IPS-NIHi7 (cell line): ENCODE measurements at regions not wholly inside any gene's neighbourhood (a gene's known extent, or its start where the extent isn't known, plus 50 kb on each side); places are given as distances from the start of the nearest gene placed in this dataset.
"Not testable (repeated sequence)": the region's sequence is repeated elsewhere in the genome, so short reads cannot be mapped to it uniquely, and the experiment has no call there.

Experiments used
- DNase-seq: peaks from one replicate; pipeline ENCODE4 v3.0.0; 2012; ENCODE audit warnings: mixed read lengths; ENCODE audit errors: extremely low spot score

GRCh38 chr1:83474946-83475345 lies 524.0 kb downstream of the TTLL7 start:
- not testable (repeated sequence) for DNase-seq

- DNase-seq = not testable (repeated sequence)
Measured at GRCh38 chr1:83473986-83474385, 524.9 kb downstream of the TTLL7 start.

- DNase-seq = not testable (repeated sequence)
Measured at GRCh38 chr1:83472066-83472465, 526.9 kb downstream of the TTLL7 start.

DNA sequence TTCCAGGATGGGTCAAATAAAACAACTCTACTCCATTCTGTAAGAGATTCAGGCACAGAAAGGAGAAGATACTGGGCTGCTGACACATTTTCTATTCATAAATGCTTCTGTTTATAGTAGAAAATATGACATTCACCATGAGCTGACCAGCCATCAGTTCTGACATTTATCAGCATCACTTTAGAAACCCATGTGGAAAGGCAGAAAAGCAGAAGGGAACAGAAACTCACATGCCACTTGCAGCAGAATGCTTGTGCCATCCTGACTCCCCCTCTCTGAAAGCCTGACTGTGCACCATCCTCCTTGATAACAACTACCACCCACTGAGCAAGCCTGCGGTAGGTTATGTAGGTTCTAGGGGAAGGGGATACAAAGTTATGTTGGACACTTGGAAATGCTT lies 527.7 kb downstream of the TTLL7 start:
- not testable (repeated sequence) for DNase-seq

- not testable (repeated sequence) for DNase-seq
Measured at GRCh38 chr1:83468336-83468735, 530.6 kb downstream of the TTLL7 start.

- DNase-seq = not testable (repeated sequence)
Measured at GRCh38 chr1:83457735-83458248, 541.1 kb downstream of the TTLL7 start.

- DNase-seq = not testable (repeated sequence)
Measured at GRCh38 chr1:83457281-83457680, 541.7 kb downstream of the TTLL7 start.

- DNase-seq = not testable (repeated sequence)
Measured at GRCh38 chr1:83455753-83456152, 543.2 kb downstream of the TTLL7 start.

- not testable (repeated sequence) for DNase-seq
Measured at GRCh38 chr1:83445873-83446272, 553.1 kb downstream of the TTLL7 start.

DNA sequence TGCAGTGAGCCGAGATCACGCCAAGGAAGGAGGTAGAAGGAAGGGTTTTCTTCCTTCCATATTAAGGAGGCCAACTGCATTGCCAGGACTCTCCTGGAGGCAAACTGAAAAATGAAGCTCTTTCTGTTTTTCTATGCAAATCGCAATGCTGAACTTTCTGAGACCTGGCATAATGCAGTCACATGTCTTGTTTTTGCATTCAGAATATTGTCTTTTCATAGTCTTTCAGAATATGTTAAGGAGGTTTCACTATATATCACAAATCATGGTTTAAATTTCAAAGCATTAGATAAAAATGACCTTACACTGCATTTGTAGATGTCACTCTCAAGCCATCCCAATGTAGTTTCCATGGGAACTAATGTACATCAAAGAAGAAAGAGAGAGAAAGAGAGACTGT lies 556.5 kb downstream of the TTLL7 start:
- DNase-seq = not testable (repeated sequence)

GRCh38 chr1:83440586-83440985 lies 558.3 kb downstream of the TTLL7 start:
- not testable (repeated sequence) for DNase-seq

DNA sequence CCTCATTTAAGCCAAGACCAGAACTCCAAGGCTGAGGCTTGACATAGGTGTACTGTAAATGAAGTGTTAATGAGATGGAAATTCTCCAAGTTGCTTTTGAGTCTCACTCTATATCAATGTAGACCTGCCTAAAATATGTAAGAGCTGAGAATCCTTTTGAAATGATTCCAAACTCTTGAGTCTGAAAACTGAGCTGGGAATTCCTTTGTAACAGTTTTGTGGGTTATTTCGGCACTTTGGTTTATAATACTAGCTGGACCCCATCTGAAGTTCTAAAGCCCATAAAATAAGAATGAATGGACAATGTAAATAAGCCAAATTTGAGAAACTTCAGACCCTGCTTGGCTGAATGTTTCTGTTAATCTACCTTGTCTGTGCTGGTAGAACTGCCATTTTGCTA lies 558.9 kb downstream of the TTLL7 start:
- not testable (repeated sequence) for DNase-seq

GRCh38 chr1:83438316-83438715 lies 560.6 kb downstream of the TTLL7 start:
- not testable (repeated sequence) for DNase-seq

GRCh38 chr1:83435336-83435735 lies 563.6 kb downstream of the TTLL7 start:
- DNase-seq = not testable (repeated sequence)

DNA sequence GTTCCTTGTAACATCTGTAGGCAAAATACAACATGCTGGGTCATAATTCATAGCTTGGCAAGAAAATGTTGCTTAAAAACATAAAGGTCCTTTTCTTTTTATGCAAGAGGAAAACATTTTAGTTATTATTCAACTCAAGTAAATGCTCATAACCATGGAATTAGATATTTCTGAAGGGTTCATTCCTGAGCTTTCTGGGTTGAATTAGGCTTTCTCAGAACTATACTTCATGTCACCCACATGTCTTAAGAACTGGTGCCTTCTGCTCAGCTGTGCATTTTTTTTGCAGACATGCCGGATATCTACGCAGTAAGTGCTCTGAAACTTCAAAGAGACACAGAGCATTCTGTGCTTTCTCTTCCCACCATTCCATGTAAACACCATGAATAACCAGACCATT lies 571.4 kb downstream of the TTLL7 start:
- not testable (repeated sequence) for DNase-seq

DNA sequence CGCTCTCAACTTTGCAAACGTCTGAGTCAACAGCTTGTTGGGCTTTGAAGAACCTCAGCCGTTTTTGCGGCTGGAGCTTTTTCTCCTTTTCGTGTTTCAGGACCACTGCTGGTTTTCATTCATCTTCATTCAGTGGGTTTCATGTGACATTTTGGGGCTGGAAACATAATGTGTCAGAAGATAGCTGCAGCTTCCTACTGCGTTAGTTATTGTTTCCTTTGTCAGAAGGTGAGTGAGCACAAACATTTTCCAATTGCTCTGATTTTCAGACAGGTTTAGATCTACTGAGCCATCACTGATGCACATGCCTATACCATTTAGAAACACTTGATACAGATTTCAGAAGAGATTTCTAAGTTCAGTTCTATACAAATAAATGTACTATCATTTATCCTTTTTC lies 575.5 kb downstream of the TTLL7 start:
- DNase-seq = not testable (repeated sequence)

- no peak for DNase-seq
Measured at GRCh38 chr1:83418558-83418957, 580.4 kb downstream of the TTLL7 start.

DNA sequence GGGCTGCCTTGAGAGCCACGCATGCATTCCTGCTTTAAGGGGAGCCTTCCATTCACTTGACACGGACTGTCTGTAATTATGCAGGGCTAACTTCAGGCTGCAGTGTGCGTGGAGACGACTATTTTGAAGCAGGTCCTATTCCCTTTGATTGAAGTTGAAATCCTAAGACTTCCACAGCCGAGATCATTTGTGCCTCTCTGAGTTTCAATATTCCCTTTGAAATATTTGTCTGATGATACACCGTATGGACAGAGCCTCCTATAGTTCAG lies 585.2 kb downstream of the TTLL7 start:
- not testable (repeated sequence) for DNase-seq

- DNase-seq = not testable (repeated sequence)
Measured at GRCh38 chr1:83410746-83411413, 588.1 kb downstream of the TTLL7 start.

DNA sequence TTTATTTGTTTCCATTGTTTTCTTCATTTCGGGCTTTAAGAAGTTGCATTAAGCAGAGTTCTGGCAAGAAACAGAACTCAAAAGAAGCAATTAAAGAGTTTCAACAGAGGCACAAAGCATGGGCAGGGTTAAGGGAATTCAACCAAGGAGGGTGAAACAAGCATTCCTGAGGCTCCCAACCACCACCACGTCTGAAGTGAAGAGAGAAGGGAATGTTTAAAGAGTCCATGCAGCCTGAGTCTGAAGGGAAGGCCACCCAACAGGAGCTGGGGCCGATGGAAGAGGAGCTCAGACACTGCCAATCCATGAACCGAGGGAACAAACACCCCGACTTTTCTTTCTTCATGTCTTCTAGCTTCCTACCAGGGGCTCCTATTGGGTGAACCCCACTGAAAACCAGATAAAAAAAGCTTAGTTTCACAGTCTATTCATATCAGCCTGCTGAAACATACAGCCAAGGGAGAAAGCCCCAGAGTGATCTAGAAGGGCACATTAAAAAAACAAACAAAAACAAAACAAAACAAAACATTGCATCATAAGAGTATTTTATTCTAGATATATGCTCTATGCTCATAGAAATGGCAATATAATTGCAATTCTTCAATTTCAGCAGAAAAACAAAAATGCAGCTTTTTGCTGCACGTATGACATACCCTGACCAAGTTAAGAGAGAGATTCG lies 592.1 kb downstream of the TTLL7 start:
- not testable (repeated sequence) for DNase-seq

DNA sequence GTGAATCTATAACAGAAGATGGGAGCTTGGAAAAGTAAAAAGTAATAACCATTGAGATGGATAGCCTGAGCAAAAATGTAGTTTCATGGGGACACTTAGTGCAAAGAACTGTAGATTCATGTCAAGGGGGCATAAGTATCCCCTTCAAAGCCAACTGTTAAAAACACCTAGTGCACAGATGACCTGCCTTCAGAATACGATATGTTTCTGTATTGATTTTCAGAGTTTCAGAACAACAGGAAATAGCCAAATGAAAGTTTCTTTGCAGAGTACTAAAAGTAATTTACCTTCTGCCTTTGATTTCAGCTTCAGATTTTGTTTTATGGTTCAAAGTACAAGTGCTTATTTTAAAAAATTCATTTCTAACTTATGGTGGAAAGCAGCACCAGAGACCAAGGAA lies 593.1 kb downstream of the TTLL7 start:
- DNase-seq = not testable (repeated sequence)

DNA sequence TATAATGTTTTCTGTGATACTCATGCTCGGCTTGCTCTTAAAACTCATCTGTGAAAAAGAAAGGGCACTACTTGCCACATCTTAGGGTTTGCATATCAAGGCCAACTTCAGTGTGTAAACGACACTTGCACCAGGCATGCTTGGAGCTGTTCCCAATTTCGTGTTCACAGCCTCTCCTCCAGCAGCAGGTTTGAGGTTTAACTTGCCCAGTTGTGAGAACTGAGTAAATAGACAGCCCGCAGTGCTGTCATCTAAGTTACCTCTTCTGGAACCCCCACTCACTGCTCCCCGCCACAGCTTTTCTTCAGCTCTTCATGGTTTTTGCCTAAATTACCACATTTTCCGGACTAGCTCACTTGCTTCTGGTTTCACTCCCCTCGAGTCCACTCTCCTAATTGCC lies 595.4 kb downstream of the TTLL7 start:
- DNase-seq = not testable (repeated sequence)

DNA sequence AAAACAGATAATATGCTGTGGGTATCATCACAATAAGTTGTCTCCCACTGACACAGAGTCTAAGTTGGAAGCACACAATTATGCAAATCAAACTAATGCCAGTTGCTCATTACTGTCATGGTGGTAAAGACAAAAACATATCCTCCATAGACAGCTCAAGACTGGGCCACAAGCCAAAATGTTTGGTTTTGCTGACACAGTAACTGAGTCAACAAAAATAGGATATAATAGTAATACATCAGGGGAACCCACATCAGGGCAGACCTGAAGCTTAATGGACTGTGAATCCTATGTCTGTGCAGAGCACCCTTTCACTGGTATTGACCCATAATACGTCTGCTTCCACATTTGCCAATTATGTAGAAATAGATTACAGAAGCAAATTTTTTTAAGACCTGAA lies 597.8 kb downstream of the TTLL7 start:
- not testable (repeated sequence) for DNase-seq
